ENCODE measurements at regions not wholly inside any gene's neighbourhood (a gene's known extent, or its start where the extent isn't known, plus 50 kb on each side); places are given as distances from the start of the nearest gene placed in this dataset.
"Not testable (repeated sequence)": the region's sequence is repeated elsewhere in the genome, so short reads cannot be mapped to it uniquely, and the experiment has no call there.

- DNase-seq (ENCODE audit: low read depth) = peak; percentile 15
- H3K4me3 ChIP-seq (ENCODE audit: low read depth, low read length) = no peak overlapping the region
- no peak for TF ChIP-seq CTCF (conservative IDR thresholded peaks at IDR 0.05; ENCODE audit: low read depth, low read length)
Measured at GRCh38 chr10:76778914-76779795, 858.5 kb downstream of the KCNMA1 start.

- no peak overlapping the region for H3K4me3 ChIP-seq (ENCODE audit: low read depth, low read length)
- no peak for TF ChIP-seq CTCF (conservative IDR thresholded peaks at IDR 0.05; ENCODE audit: low read depth, low read length)
- DNase-seq (ENCODE audit: low read depth) = no peak
Measured at GRCh38 chr10:76774987-76775603, 862.5 kb downstream of the KCNMA1 start.

GRCh38 chr10:76769582-76769981 lies 868.0 kb downstream of the KCNMA1 start:
- no peak for TF ChIP-seq CTCF (conservative IDR thresholded peaks at IDR 0.05; ENCODE audit: low read depth, low read length)
- no peak overlapping the region for H3K4me3 ChIP-seq (ENCODE audit: low read depth, low read length)
- no peak for DNase-seq (ENCODE audit: low read depth)

- no peak for DNase-seq (ENCODE audit: low read depth)
- no peak for TF ChIP-seq CTCF (conservative IDR thresholded peaks at IDR 0.05; ENCODE audit: low read depth, low read length)
- no peak overlapping the region for H3K4me3 ChIP-seq (ENCODE audit: low read depth, low read length)
Measured at GRCh38 chr10:76769161-76769560, 868.4 kb downstream of the KCNMA1 start.

- no peak for DNase-seq (ENCODE audit: low read depth)
- no peak overlapping the region for H3K4me3 ChIP-seq (ENCODE audit: low read depth, low read length)
Measured at GRCh38 chr10:76766682-76767081, 870.9 kb downstream of the KCNMA1 start.

GRCh38 chr10:76764921-76765320 lies 872.7 kb downstream of the KCNMA1 start:
- not testable (repeated sequence) for H3K4me3 ChIP-seq (ENCODE audit: low read depth, low read length); DNase-seq (ENCODE audit: low read depth)

More at GRCh38 chr10:76766682-76767081, 870.9 kb downstream of the KCNMA1 start:
- no peak for TF ChIP-seq CTCF (conservative IDR thresholded peaks at IDR 0.05; ENCODE audit: low read depth, low read length)

GRCh38 chr10:76764177-76764576 lies 873.4 kb downstream of the KCNMA1 start:
- no peak overlapping the region for H3K4me3 ChIP-seq (ENCODE audit: low read depth, low read length)
- no peak for TF ChIP-seq CTCF (conservative IDR thresholded peaks at IDR 0.05; ENCODE audit: low read depth, low read length)
- DNase-seq (ENCODE audit: low read depth) = no peak
